Activated CD8-positive, alpha-beta memory T cell treated with anti-CD3 and anti-CD28 coated beads, Interleukin-2, amount 50 U/mL, for 4 hours (primary cell): ENCODE measurements at regions not wholly inside any gene's neighbourhood (a gene's known extent, or its start where the extent isn't known, plus 50 kb on each side); places are given as distances from the start of the nearest gene placed in this dataset.

Experiments used
- DNase-seq: peaks from one replicate; pipeline ENCODE4 v3.0.0-alpha.2; 2020

GRCh38 chr15:62558640-62559380, 393.7 kb upstream of the C2CD4B start:
- DNase-seq: no peak

- no peak for DNase-seq
Observed at GRCh38 chr15:62559381-62559733, 394.3 kb upstream of the C2CD4B start.

GRCh38 chr15:62561059-62561519, 396.0 kb upstream of the C2CD4B start:
- DNase-seq: no peak

- DNase-seq: no peak
Observed at GRCh38 chr15:62561571-62561970, 396.5 kb upstream of the C2CD4B start.

GRCh38 chr15:62564886-62565633, 400.0 kb upstream of the C2CD4B start:
- DNase-seq: no peak

- DNase-seq: no peak
Observed at GRCh38 chr15:62565634-62566026, 400.5 kb upstream of the C2CD4B start.

GRCh38 chr15:62566248-62566647, 401.2 kb upstream of the C2CD4B start:
- DNase-seq: no peak

GRCh38 chr15:62567501-62567900, 402.4 kb upstream of the C2CD4B start:
- DNase-seq: no peak

GRCh38 chr15:62568004-62568403, 402.9 kb upstream of the C2CD4B start:
- DNase-seq: no peak

GRCh38 chr15:62568702-62569101, 403.6 kb upstream of the C2CD4B start:
- no peak for DNase-seq

- no peak for DNase-seq
Observed at GRCh38 chr15:62569460-62570404, 404.6 kb upstream of the C2CD4B start.

- no peak for DNase-seq
Observed at GRCh38 chr15:62570405-62570783, 405.3 kb upstream of the C2CD4B start.

- DNase-seq: no peak
Observed at GRCh38 chr15:62571072-62571471, 406.0 kb upstream of the C2CD4B start.

- DNase-seq: no peak
Observed at GRCh38 chr15:62572797-62573196, 407.7 kb upstream of the C2CD4B start.

- DNase-seq: no peak
Observed at GRCh38 chr15:62573876-62574275, 408.8 kb upstream of the C2CD4B start.

- DNase-seq: no peak
Observed at GRCh38 chr15:62578546-62578945, 413.5 kb upstream of the C2CD4B start.

- DNase-seq: no peak
Observed at GRCh38 chr15:62578960-62579359, 413.9 kb upstream of the C2CD4B start.

- DNase-seq: no peak
Observed at GRCh38 chr15:62579842-62580241, 414.8 kb upstream of the C2CD4B start.

- no peak for DNase-seq
Observed at GRCh38 chr15:62582580-62582979, 417.5 kb upstream of the C2CD4B start.

- DNase-seq: no peak
Observed at GRCh38 chr15:62584301-62585235, 419.5 kb upstream of the C2CD4B start.

- DNase-seq: no peak
Observed at GRCh38 chr15:62588938-62589670, 424.0 kb upstream of the C2CD4B start.
